OCI-LY1 (cell line): ENCODE measurements at regions not wholly inside any gene's neighbourhood (a gene's known extent, or its start where the extent isn't known, plus 50 kb on each side); places are given as distances from the start of the nearest gene placed in this dataset.

ENCODE experiments used
- H2AFZ ChIP-seq: fragments of 200-600 bp; sonication (generic), shearing (Covaris generic); 2 replicates; pipeline ENCODE4 v1.6.0; 2014; ENCODE audit warnings: antibody characterized with exemption, mild to moderate bottlenecking, low read length
- H3F3A ChIP-seq: fragments of 200-600 bp; sonication (generic), shearing (Covaris generic); 2 replicates; pipeline ENCODE4 v1.6.0; 2014; ENCODE audit warnings: mild to moderate bottlenecking, antibody characterized with exemption, low read length, moderate library complexity; ENCODE audit not compliant: insufficient read depth
- H3K27ac ChIP-seq: fragments of 200-600 bp; sonication (generic); 2 replicates; pipeline ENCODE4 v1.5.1; 2014; ENCODE audit warnings: low read length, mixed run types, mild to moderate bottlenecking, low read depth; ENCODE audit not compliant: poor library complexity, severe bottlenecking
- H3K27me3 ChIP-seq: fragments of 200-600 bp; sonication (generic); 2 replicates; pipeline ENCODE4 v1.6.0; 2014; ENCODE audit warnings: antibody characterized with exemption, mild to moderate bottlenecking, low read length, moderate library complexity; ENCODE audit not compliant: insufficient read depth
- H3K36me3 ChIP-seq: fragments of 200-600 bp; sonication (generic); 2 replicates; pipeline ENCODE4 v1.6.1; 2014; ENCODE audit warnings: mild to moderate bottlenecking, antibody characterized with exemption, low read length, moderate library complexity, mixed read lengths; ENCODE audit not compliant: insufficient read depth
- H3K4me1 ChIP-seq: fragments of 200-600 bp; sonication (generic); 2 replicates; pipeline ENCODE4 v1.5.1; 2014; ENCODE audit warnings: mild to moderate bottlenecking, low read length, moderate library complexity; ENCODE audit not compliant: insufficient read depth, severe bottlenecking
- H3K4me2 ChIP-seq: fragments of 200-600 bp; sonication (generic), shearing (Covaris generic); 2 replicates; pipeline ENCODE4 v1.6.1; 2014; ENCODE audit warnings: low read length
- H3K4me3 ChIP-seq: fragments of 200-600 bp; sonication (generic); 2 replicates; pipeline ENCODE4 v1.5.1; 2014; ENCODE audit warnings: low read length, low read depth, mild to moderate bottlenecking, mixed read lengths; ENCODE audit not compliant: poor library complexity, severe bottlenecking
- H3K79me2 ChIP-seq: fragments of 200-600 bp; shearing (Covaris generic); 2 replicates; pipeline ENCODE4 v1.6.1; 2016; ENCODE audit warnings: mixed run types, low read length, mixed read lengths; ENCODE audit not compliant: insufficient read depth
- H3K9ac ChIP-seq: fragments of 200-600 bp; sonication (generic), shearing (Covaris generic); 2 replicates; pipeline ENCODE4 v1.6.1; 2014; ENCODE audit warnings: mild to moderate bottlenecking, low read length, mixed read lengths
- H3K9me2 ChIP-seq: fragments of 200-600 bp; sonication (generic), shearing (Covaris generic); 2 replicates; pipeline ENCODE4 v1.6.1; 2014; ENCODE audit warnings: low read depth, mild to moderate bottlenecking, low read length, mixed read lengths
- H3K9me3 ChIP-seq: fragments of 200-600 bp; shearing (Covaris generic); 2 replicates; pipeline ENCODE4 v1.6.1; 2014; ENCODE audit warnings: low read length, mixed read lengths
- H4K20me1 ChIP-seq: fragments of 200-600 bp; sonication (generic), shearing (Covaris generic); 2 replicates; pipeline ENCODE4 v1.6.0; 2016; ENCODE audit warnings: mild to moderate bottlenecking, low read length; ENCODE audit not compliant: insufficient read depth
- EZH2 ChIP-seq: fragments of 200-600 bp; sonication (generic), shearing (Covaris generic); IDR thresholded peaks from 2 replicates; pipeline ENCODE4 v1.8.0; 2017; ENCODE audit warnings: borderline replicate concordance, mixed run types, mild to moderate bottlenecking, antibody characterized with exemption, low read length, moderate library complexity, mixed read lengths
- TF ChIP-seq, protein P1 (sequence below): fragments of 200-600 bp; sonication (generic), shearing (Covaris generic); IDR thresholded peaks from 2 replicates; pipeline ENCODE4 v1.5.1; 2017; ENCODE audit warnings: mild to moderate bottlenecking, antibody characterized with exemption, low read length, moderate library complexity, mixed read lengths

DNA sequence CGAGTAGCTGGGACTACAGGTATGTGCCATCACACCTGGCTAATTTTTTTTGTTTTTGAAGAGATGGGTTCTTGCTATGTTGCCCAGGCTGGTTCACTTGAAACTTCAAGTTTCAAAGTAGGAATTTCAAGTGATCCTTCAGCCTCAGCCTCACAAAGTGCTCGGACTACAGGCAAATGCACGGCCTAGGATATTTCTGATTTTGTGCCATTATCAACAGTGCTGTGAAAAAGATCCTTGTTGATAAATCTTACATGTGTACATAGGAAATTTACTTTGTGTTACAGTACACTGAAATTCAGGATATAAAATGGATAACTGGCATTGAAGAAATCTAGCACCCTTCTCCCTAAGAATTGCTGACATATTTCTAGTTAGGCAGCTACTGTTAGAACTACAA is 184.6 kb upstream of the PRDM1 start:
- no peaks in the 10 kb centered on the region for H4K20me1 ChIP-seq
- no peak overlapping the region for H3K4me3 ChIP-seq
- H3K27ac ChIP-seq, result no peak overlapping the region
- H3K4me2 ChIP-seq, result no peak overlapping the region
- H2AFZ ChIP-seq, result no peak overlapping the region
- H3K4me1 ChIP-seq, result peaks cover 30% of the 10 kb centered on the region
- no peaks in the 10 kb centered on the region for H3K79me2 ChIP-seq
- H3K9ac ChIP-seq, result no peak overlapping the region
- no peaks in the 10 kb centered on the region for H3F3A ChIP-seq
- TF ChIP-seq, protein P1, sequence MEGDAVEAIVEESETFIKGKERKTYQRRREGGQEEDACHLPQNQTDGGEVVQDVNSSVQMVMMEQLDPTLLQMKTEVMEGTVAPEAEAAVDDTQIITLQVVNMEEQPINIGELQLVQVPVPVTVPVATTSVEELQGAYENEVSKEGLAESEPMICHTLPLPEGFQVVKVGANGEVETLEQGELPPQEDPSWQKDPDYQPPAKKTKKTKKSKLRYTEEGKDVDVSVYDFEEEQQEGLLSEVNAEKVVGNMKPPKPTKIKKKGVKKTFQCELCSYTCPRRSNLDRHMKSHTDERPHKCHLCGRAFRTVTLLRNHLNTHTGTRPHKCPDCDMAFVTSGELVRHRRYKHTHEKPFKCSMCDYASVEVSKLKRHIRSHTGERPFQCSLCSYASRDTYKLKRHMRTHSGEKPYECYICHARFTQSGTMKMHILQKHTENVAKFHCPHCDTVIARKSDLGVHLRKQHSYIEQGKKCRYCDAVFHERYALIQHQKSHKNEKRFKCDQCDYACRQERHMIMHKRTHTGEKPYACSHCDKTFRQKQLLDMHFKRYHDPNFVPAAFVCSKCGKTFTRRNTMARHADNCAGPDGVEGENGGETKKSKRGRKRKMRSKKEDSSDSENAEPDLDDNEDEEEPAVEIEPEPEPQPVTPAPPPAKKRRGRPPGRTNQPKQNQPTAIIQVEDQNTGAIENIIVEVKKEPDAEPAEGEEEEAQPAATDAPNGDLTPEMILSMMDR, result no peak
- no peak for TF ChIP-seq EZH2
- H3K9me3 ChIP-seq, result no peaks in the 10 kb centered on the region
- no peaks in the 10 kb centered on the region for H3K27me3 ChIP-seq
- H3K36me3 ChIP-seq, result no peaks in the 10 kb centered on the region
- no peaks in the 10 kb centered on the region for H3K9me2 ChIP-seq

DNA sequence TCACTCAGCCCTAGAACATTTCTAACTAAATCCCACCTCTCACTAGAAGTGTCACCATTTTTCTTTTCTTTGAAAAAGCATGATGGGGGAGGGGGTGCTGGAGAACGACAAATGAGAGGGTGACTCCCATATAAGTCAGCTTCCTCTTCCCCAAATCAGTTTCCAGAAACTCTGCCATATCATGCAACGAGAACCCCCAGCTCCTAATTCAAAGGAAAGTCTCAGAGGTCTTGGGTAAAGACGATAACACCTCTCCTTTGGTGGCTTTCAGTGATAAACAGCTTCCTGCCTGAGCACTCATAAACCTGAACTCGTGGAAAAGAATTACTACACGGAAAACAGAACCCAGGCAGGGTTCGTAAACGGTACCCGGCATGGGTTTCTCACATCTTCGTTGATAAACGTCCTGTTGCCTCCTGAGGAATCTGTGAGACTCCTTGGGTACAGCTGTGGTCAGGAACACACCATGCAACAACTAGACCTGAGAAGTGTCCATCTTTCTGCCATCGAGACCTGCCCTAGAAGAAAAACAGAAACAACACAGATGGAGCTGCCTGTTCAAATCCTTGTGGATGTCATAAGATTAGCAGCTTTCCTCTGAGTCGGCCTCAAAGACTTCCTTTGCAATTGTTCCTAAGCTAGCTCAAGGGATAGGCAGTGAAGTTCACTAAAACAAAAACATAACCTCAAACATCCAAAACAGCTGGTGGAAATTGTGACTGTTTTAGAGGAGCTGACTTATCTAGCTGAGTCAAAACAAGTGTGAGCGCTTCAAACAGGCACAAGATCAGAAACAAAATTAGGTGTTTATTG is 185.8 kb upstream of the PRDM1 start:
- H3K36me3 ChIP-seq, result no peaks in the 10 kb centered on the region
- H2AFZ ChIP-seq, result no peak overlapping the region
- no peaks in the 10 kb centered on the region for H3K9me3 ChIP-seq
- no peaks in the 10 kb centered on the region for H3K27me3 ChIP-seq
- H3K79me2 ChIP-seq, result no peaks in the 10 kb centered on the region
- no peak for TF ChIP-seq EZH2
- TF ChIP-seq, protein P1, result no peak
- no peak overlapping the region for H3K4me2 ChIP-seq
- peaks cover 30% of the 10 kb centered on the region for H3K4me1 ChIP-seq
- H4K20me1 ChIP-seq, result no peaks in the 10 kb centered on the region
- no peak overlapping the region for H3K4me3 ChIP-seq
- no peaks in the 10 kb centered on the region for H3F3A ChIP-seq
- peak overlapping the region; percentile 52 for H3K27ac ChIP-seq
- H3K9ac ChIP-seq, result no peak overlapping the region
- no peaks in the 10 kb centered on the region for H3K9me2 ChIP-seq

DNA sequence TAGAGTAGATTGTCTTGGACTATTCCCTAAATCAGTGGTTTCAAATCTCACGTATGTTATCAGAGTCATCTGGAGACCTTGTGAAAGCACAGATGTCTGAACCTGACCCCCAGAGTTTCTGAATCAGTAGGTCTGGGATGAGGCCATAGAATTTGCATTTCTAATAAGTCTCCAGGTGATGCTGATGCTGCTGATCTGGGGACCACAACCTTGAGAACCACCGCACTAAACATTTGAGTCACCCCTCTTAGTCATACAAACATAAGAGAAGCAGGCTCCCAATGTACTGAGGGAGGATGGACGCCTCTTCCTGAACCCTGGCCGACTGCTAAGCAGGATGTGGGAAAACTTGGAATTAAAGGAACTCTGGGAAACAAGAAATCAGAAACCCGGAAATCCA is 187.8 kb upstream of the PRDM1 start:
- H3K9me2 ChIP-seq, result no peaks in the 10 kb centered on the region
- H4K20me1 ChIP-seq, result no peaks in the 10 kb centered on the region
- H3K27me3 ChIP-seq, result no peaks in the 10 kb centered on the region
- no peak overlapping the region for H3K4me3 ChIP-seq
- H3K9me3 ChIP-seq, result no peaks in the 10 kb centered on the region
- no peak overlapping the region for H3K9ac ChIP-seq
- no peak overlapping the region for H3K27ac ChIP-seq
- H3K36me3 ChIP-seq, result no peaks in the 10 kb centered on the region
- H2AFZ ChIP-seq, result no peak overlapping the region
- H3K4me2 ChIP-seq, result no peak overlapping the region
- no peaks in the 10 kb centered on the region for H3F3A ChIP-seq
- no peaks in the 10 kb centered on the region for H3K79me2 ChIP-seq
- TF ChIP-seq, protein P1, result no peak
- TF ChIP-seq EZH2, result no peak
- peaks cover 35% of the 10 kb centered on the region for H3K4me1 ChIP-seq
